ENCODE measurements at regions not wholly inside any gene's neighbourhood (a gene's known extent, or its start where the extent isn't known, plus 50 kb on each side); places are given as distances from the start of the nearest gene placed in this dataset.

DNA sequence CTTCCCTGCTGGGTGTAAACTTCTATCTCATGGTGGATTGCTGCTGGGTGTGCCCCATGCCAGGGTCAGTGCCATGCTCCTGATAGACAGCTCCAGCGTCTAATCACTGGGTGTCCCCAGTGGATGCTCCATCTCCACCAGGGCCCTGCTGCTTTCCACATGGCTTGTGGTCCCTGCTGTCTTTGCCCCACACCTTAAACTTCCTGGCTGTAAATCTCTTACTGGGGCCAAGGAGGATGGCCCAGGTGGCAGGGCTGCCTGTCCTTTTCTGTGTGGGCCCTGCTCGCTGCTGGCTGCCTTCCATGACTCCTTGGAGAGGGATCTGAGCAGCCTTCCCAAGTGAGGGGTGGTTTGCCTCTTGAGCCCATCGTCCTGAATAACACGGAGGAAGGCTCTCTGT, 51.8 kb downstream of the RGS12 start:
- TF ChIP-seq, protein P1, sequence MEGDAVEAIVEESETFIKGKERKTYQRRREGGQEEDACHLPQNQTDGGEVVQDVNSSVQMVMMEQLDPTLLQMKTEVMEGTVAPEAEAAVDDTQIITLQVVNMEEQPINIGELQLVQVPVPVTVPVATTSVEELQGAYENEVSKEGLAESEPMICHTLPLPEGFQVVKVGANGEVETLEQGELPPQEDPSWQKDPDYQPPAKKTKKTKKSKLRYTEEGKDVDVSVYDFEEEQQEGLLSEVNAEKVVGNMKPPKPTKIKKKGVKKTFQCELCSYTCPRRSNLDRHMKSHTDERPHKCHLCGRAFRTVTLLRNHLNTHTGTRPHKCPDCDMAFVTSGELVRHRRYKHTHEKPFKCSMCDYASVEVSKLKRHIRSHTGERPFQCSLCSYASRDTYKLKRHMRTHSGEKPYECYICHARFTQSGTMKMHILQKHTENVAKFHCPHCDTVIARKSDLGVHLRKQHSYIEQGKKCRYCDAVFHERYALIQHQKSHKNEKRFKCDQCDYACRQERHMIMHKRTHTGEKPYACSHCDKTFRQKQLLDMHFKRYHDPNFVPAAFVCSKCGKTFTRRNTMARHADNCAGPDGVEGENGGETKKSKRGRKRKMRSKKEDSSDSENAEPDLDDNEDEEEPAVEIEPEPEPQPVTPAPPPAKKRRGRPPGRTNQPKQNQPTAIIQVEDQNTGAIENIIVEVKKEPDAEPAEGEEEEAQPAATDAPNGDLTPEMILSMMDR (IDR thresholded peaks at IDR 0.05) = no peak
- TF ChIP-seq POLR2A (IDR thresholded peaks at IDR 0.05) = no peak

All from lower leg skin (tissue), 3 donors.